ENCODE measurements at regions not wholly inside any gene's neighbourhood (a gene's known extent, or its start where the extent isn't known, plus 50 kb on each side); places are given as distances from the start of the nearest gene placed in this dataset.

DNA sequence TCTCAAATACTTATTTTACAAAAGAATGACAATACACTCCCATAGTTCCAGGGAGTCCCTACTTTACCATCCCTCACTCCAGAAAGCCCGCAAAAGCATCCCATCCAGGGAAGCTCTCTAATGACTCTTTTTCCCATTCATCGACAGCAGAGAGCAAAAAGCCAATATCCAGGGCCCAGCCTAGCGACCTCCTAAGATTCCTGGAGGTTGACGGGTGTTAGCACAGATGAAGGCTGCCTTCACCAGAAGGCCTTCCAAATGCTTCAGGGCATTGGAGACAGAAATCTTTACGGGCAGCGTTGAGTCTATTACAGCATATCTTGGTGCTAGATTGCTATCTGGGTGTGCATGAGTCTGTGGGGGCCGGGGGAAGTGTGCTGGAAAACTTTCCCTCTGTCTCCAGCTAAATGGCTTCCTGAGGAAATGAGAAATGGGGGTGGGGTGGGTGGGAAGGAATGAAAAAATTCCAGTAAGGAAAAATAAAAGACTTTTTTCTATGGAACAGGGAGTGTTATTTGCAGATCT is 136.6 kb downstream of the PROX1 start:
- no peak for TF ChIP-seq RAD21 (IDR thresholded peaks at IDR 0.05; ENCODE audit: low read depth)
- TF ChIP-seq, protein P1, sequence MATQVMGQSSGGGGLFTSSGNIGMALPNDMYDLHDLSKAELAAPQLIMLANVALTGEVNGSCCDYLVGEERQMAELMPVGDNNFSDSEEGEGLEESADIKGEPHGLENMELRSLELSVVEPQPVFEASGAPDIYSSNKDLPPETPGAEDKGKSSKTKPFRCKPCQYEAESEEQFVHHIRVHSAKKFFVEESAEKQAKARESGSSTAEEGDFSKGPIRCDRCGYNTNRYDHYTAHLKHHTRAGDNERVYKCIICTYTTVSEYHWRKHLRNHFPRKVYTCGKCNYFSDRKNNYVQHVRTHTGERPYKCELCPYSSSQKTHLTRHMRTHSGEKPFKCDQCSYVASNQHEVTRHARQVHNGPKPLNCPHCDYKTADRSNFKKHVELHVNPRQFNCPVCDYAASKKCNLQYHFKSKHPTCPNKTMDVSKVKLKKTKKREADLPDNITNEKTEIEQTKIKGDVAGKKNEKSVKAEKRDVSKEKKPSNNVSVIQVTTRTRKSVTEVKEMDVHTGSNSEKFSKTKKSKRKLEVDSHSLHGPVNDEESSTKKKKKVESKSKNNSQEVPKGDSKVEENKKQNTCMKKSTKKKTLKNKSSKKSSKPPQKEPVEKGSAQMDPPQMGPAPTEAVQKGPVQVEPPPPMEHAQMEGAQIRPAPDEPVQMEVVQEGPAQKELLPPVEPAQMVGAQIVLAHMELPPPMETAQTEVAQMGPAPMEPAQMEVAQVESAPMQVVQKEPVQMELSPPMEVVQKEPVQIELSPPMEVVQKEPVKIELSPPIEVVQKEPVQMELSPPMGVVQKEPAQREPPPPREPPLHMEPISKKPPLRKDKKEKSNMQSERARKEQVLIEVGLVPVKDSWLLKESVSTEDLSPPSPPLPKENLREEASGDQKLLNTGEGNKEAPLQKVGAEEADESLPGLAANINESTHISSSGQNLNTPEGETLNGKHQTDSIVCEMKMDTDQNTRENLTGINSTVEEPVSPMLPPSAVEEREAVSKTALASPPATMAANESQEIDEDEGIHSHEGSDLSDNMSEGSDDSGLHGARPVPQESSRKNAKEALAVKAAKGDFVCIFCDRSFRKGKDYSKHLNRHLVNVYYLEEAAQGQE (IDR thresholded peaks at IDR 0.05; ENCODE audit: low read depth) = no peak
- TF ChIP-seq, protein P2, sequence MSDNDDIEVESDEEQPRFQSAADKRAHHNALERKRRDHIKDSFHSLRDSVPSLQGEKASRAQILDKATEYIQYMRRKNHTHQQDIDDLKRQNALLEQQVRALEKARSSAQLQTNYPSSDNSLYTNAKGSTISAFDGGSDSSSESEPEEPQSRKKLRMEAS (IDR thresholded peaks at IDR 0.05) = no peak
